ENCODE measurements at regions not wholly inside any gene's neighbourhood (a gene's known extent, or its start where the extent isn't known, plus 50 kb on each side); places are given as distances from the start of the nearest gene placed in this dataset.

DNA sequence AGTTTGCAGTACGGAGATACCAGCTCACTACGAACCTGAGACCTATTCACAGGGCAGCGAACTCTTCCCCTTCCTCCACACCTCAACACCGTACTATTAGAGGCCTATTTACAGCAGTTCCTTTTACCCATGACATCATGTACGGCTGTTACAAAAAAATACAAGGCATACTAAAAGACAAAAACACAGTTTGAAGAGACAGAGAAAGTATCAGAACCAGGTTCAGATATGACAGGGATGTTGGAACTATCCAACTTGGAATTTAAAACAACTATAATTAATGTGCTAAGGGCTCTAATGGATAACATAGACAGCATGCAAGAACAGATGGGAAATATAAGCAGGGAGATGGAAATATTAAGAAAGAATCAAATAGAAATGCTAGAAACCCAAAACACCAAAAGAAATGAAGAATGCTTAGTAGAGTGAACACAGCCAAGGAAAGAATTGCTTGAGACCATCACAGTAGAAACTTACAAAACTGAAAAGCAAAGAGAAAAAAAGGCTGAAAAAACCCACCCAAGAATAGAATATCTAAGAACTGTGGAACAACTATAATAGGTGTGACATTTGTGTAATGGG lies 99.2 kb upstream of the ZNF521 start:
- no peaks in the 10 kb centered on the region for H3K79me2 ChIP-seq (ENCODE audit: insufficient read depth, low read length)
- H3K9me3 ChIP-seq (ENCODE audit: control insufficient read depth in 1 of 2, insufficient read depth in 1 of 2, low read depth in 1 of 2, low read length in 2 of 2), result no peaks in the 10 kb centered on the region
- H4K20me1 ChIP-seq (ENCODE audit: insufficient read depth), result no peaks in the 10 kb centered on the region
- TF ChIP-seq FOSL1 (IDR thresholded peaks at IDR 0.05; ENCODE audit: low read depth) (no peak), EGR1 (IDR thresholded peaks at IDR 0.05; ENCODE audit: low read depth) (no peak), CEBPB (IDR thresholded peaks at IDR 0.05; ENCODE audit: low read depth) (no peak)
- no peaks in the 10 kb centered on the region for H3K36me3 ChIP-seq (ENCODE audit: control insufficient read depth in 1 of 2, insufficient read depth in 2 of 2, low read length in 2 of 2)
- DNase-seq (ENCODE audit: low read depth, low spot score) (no peak), ATAC-seq (no peak)
- ChIA-PET POLR2A (no interaction called here), CTCF (no interaction called here), RAD21 (ENCODE audit: low non-redundant PET in 1 of 2, low total read pairs in 2 of 2, uncharacterized antibody in 2 of 2, unreplicated experiment in 2 of 2) (no interaction called here)
- intact Hi-C loops (cut with micrococcal nuclease), result no loop called here
- H3K27me3 ChIP-seq (ENCODE audit: insufficient read depth, low read length), result no peaks in the 10 kb centered on the region
- H3K27ac ChIP-seq (ENCODE audit: low read depth, low read length), result no peak overlapping the region
- no peak overlapping the region for H2AFZ ChIP-seq (ENCODE audit: low read depth, low read length, poor library complexity, severe bottlenecking)
- no peaks in the 10 kb centered on the region for H3K9me2 ChIP-seq (ENCODE audit: insufficient read depth)
- H3K9ac ChIP-seq (ENCODE audit: low read length), result no peak overlapping the region
- no peaks in the 10 kb centered on the region for H3K4me1 ChIP-seq (ENCODE audit: control insufficient read depth in 1 of 2, insufficient read depth in 2 of 2, low read length in 2 of 2)
- H3K4me3 ChIP-seq (replicated peaks in 1 of 2; ENCODE audit: low read depth in 1 of 2, low read length in 2 of 2), result no peak overlapping the region
- no peak overlapping the region for H3K4me2 ChIP-seq (ENCODE audit: low read length)
- no TSS peak for BruUV-seq (replicated peaks)

DNA sequence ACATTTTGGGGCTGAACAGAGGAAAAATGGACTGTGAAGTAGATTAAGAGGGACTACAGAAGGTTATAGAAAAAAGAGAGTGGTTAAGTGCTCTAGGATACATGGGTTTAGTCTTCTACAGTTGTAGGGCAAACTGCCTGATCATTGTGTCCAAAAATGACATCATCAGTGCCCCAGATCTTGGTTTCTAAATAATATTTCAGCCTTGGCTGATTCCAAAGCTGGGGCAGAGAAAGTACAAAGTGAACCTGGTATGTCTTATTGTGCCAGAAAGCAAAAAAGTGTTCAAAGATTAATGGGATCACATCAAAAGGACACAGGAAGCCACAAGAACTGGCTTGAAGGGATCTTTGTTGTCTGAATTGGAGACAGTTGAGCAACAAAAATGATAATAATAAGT lies 97.1 kb upstream of the ZNF521 start:
- no peaks in the 10 kb centered on the region for H3K9me2 ChIP-seq (ENCODE audit: insufficient read depth)
- DNase-seq (ENCODE audit: low read depth, low spot score) (no peak), ATAC-seq (no peak)
- no peaks in the 10 kb centered on the region for H3K27me3 ChIP-seq (ENCODE audit: insufficient read depth, low read length)
- H3K4me2 ChIP-seq (ENCODE audit: low read length), result no peak overlapping the region
- no peaks in the 10 kb centered on the region for H3K4me1 ChIP-seq (ENCODE audit: control insufficient read depth in 1 of 2, insufficient read depth in 2 of 2, low read length in 2 of 2)
- ChIA-PET CTCF (no interaction called here), RAD21 (ENCODE audit: low non-redundant PET in 1 of 2, low total read pairs in 2 of 2, uncharacterized antibody in 2 of 2, unreplicated experiment in 2 of 2) (no interaction called here), POLR2A (no interaction called here)
- no peaks in the 10 kb centered on the region for H3K79me2 ChIP-seq (ENCODE audit: insufficient read depth, low read length)
- H2AFZ ChIP-seq (ENCODE audit: low read depth, low read length, poor library complexity, severe bottlenecking), result no peak overlapping the region
- H3K4me3 ChIP-seq (replicated peaks in 1 of 2; ENCODE audit: low read depth in 1 of 2, low read length in 2 of 2), result no peak overlapping the region
- no TSS peak for BruUV-seq (replicated peaks)
- no peak overlapping the region for H3K9ac ChIP-seq (ENCODE audit: low read length)
- H4K20me1 ChIP-seq (ENCODE audit: insufficient read depth), result no peaks in the 10 kb centered on the region
- H3K9me3 ChIP-seq (ENCODE audit: control insufficient read depth in 1 of 2, insufficient read depth in 1 of 2, low read depth in 1 of 2, low read length in 2 of 2), result no peaks in the 10 kb centered on the region
- H3K36me3 ChIP-seq (ENCODE audit: control insufficient read depth in 1 of 2, insufficient read depth in 2 of 2, low read length in 2 of 2), result no peaks in the 10 kb centered on the region
- intact Hi-C loops (cut with micrococcal nuclease), result no loop called here
- H3K27ac ChIP-seq (ENCODE audit: low read depth, low read length), result no peak overlapping the region
- no peak for TF ChIP-seq EZH2 (IDR thresholded peaks at IDR 0.05)
- TF ChIP-seq JUND (IDR thresholded peaks at IDR 0.05), result no peak
- no peak for TF ChIP-seq ELF1 (IDR thresholded peaks at IDR 0.05; ENCODE audit: borderline replicate concordance, low read depth)
- no peak for TF ChIP-seq SP1 (IDR thresholded peaks at IDR 0.05; ENCODE audit: low read depth)
- no peak for TF ChIP-seq EGR1 (IDR thresholded peaks at IDR 0.05; ENCODE audit: low read depth)
- TF ChIP-seq YY1 (IDR thresholded peaks at IDR 0.05; ENCODE audit: extremely low read depth, insufficient replicate concordance, low read depth, low read length), result no peak
- TF ChIP-seq ZNF274 (IDR thresholded peaks at IDR 0.05; ENCODE audit: low read depth, low read length), result no peak
- TF ChIP-seq, protein P1, sequence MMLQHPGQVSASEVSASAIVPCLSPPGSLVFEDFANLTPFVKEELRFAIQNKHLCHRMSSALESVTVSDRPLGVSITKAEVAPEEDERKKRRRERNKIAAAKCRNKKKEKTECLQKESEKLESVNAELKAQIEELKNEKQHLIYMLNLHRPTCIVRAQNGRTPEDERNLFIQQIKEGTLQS (IDR thresholded peaks at IDR 0.05), result no peak
- TF ChIP-seq, protein P2, sequence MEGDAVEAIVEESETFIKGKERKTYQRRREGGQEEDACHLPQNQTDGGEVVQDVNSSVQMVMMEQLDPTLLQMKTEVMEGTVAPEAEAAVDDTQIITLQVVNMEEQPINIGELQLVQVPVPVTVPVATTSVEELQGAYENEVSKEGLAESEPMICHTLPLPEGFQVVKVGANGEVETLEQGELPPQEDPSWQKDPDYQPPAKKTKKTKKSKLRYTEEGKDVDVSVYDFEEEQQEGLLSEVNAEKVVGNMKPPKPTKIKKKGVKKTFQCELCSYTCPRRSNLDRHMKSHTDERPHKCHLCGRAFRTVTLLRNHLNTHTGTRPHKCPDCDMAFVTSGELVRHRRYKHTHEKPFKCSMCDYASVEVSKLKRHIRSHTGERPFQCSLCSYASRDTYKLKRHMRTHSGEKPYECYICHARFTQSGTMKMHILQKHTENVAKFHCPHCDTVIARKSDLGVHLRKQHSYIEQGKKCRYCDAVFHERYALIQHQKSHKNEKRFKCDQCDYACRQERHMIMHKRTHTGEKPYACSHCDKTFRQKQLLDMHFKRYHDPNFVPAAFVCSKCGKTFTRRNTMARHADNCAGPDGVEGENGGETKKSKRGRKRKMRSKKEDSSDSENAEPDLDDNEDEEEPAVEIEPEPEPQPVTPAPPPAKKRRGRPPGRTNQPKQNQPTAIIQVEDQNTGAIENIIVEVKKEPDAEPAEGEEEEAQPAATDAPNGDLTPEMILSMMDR (IDR thresholded peaks at IDR 0.05 in 2 of 3, conservative IDR thresholded peaks at IDR 0.05 in 1 of 3; ENCODE audit: borderline replicate concordance in 1 of 3, insufficient read depth in 1 of 3, low read depth in 2 of 3, low read length in 2 of 3), result no peak
- no peak for TF ChIP-seq ZFX (IDR thresholded peaks at IDR 0.05)

Measured in HCT116 (cell line).